Activated CD4-positive, alpha-beta memory T cell treated with anti-CD3 and anti-CD28 coated beads for 36 hours (primary cell): ENCODE measurements at regions not wholly inside any gene's neighbourhood (a gene's known extent, or its start where the extent isn't known, plus 50 kb on each side); places are given as distances from the start of the nearest gene placed in this dataset.

Experiments
- CTCF ChIA-PET: fragments of 350-600 bp; sonication (Branson Sonifier 250); formaldehyde crosslinking; loops from one replicate; lab custom pipeline; 2021; ENCODE audit warnings: antibody characterized with exemption, inconsistent platforms; lab: Charles Lee
- POLR2A ChIA-PET: fragments of 350-600 bp; sonication (Branson Sonifier 250); formaldehyde crosslinking; loops from one replicate; lab custom pipeline; 2021; ENCODE audit warnings: antibody characterized with exemption; lab: Charles Lee
- DNase-seq: peaks from one replicate; pipeline ENCODE4 v3.0.0-alpha.2; 2020
- H3K27ac Mint-ChIP-seq: one replicate; pipeline ENCODE4 v1.8.0; 2021; ENCODE audit warnings: mixed read lengths
- H3K27me3 Mint-ChIP-seq: one replicate; pipeline ENCODE4 v1.8.0; 2021; ENCODE audit warnings: mixed read lengths
- H3K36me3 Mint-ChIP-seq: one replicate; pipeline ENCODE4 v1.8.0; 2021; ENCODE audit warnings: mixed read lengths
- H3K4me1 Mint-ChIP-seq: one replicate; pipeline ENCODE4 v1.8.0; 2021; ENCODE audit warnings: low read depth, mixed read lengths
- H3K4me3 Mint-ChIP-seq: one replicate; pipeline ENCODE4 v1.8.0; 2021; ENCODE audit warnings: mild to moderate bottlenecking, mixed read lengths
- H3K9me3 Mint-ChIP-seq: one replicate; pipeline ENCODE4 v1.8.0; 2021; ENCODE audit warnings: mixed read lengths
- intact Hi-C: fragments of 100-400 bp; cut with micrococcal nuclease; formaldehyde crosslinking; loops from one replicate; pipeline ENCODE4 v1.15.1; 2023

DNA sequence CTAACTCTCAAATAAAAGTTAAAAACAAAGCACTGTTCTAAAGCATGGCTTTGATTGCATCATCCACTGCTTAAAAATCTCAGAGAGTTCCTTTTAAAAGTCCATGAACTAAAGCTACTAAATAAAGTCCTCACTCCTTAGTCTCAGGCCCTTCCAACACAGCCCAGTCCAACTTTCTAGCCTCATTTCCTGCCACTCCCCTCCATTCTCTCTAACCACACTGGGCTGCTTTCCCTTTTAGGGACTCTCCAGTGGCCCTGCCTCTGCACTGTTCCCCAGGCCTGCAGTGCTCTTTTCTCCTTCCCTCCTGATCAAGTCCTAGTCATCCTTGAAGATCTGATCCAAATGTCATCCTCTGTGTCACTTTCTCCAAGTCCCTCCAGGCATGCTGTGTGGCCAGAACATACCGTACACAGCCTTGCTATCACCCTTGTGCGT, 56.9 kb upstream of the PPP1R3C start:
- DNase-seq = no peak
- Mint-ChIP-seq H3K27me3 (peaks cover 7% of the 10 kb centered on the region), H3K4me3 (no peak overlapping the region), H3K9me3 (no peaks in the 10 kb centered on the region), H3K27ac (no peak overlapping the region), H3K36me3 (no peaks in the 10 kb centered on the region), H3K4me1 (no peaks in the 10 kb centered on the region)
- intact Hi-C loops = no loop called here
- ChIA-PET POLR2A (no interaction called here), CTCF (no interaction called here)

DNA sequence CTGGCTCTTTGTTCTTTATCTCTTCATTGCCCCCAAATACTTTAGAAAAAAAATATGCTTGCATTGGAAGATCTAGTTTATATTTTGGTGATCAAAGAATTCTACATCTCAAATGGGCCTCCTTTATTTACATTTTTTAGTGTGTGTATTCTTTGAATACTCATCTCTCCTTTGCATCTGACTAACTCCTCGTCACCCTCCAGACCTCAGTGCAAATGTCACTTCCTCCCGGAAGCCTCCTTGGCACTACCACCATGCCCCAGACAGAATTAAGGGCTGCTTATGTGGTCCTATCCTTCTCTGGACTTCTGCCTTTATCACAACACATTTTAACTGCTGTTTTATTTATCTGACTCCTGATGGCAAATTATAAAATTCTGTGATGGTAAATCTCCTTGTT, 52.0 kb upstream of the PPP1R3C start:
- H3K4me1 Mint-ChIP-seq = peaks cover 5% of the 10 kb centered on the region
- no peak overlapping the region for H3K27ac Mint-ChIP-seq
- DNase-seq = no peak
- no peaks in the 10 kb centered on the region for H3K9me3 Mint-ChIP-seq
- no peak overlapping the region for H3K4me3 Mint-ChIP-seq
- H3K27me3 Mint-ChIP-seq = no peaks in the 10 kb centered on the region
- CTCF ChIA-PET = no interaction called here
- no peaks in the 10 kb centered on the region for H3K36me3 Mint-ChIP-seq
- POLR2A ChIA-PET = no interaction called here
- intact Hi-C loops = no loop called here

DNA sequence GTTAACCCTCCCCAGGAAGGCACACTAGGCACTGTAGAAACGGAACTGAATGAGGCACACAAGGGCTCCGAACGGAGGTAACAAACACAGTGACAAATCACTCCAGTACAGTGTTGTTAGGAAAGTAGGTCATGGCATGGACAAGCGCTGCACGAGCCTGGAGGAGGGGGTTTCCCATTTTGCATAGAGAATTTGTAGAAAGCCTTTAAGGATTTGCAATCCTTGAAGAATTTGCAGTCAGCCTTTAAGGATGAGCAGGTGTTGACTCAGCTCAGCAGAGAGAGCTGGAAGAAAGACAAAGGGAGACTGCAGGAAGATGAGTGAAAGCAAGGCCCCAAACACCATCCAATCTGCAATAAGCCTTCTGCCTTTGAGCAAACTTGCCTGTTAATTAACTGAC, 51.1 kb upstream of the PPP1R3C start:
- POLR2A ChIA-PET = no interaction called here
- no peaks in the 10 kb centered on the region for H3K9me3 Mint-ChIP-seq
- H3K4me1 Mint-ChIP-seq = peaks cover 5% of the 10 kb centered on the region
- no peaks in the 10 kb centered on the region for H3K27me3 Mint-ChIP-seq
- DNase-seq = no peak
- intact Hi-C loops = no loop called here
- no peak overlapping the region for H3K4me3 Mint-ChIP-seq
- no peak overlapping the region for H3K27ac Mint-ChIP-seq
- CTCF ChIA-PET = no interaction called here
- H3K36me3 Mint-ChIP-seq = no peaks in the 10 kb centered on the region

DNA sequence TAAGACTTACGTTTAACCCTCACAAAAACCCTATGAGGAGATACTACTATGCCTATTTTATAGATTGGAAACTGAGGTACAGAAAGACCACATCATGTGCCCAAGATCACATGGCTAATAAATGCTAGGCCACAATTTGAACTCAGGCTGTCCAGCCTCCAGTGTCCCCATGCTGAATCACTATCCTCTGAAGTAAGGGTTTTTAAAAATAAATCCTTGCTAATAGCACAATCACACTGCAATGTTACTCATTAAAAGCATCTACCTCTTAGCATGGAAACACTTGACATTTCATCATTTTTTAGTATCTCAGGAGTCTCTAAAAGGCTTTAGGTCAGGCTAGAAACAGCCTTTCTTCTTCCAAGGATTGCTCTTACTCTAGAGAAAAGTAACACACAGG, 50.0 kb upstream of the PPP1R3C start:
- peaks cover 5% of the 10 kb centered on the region for H3K4me1 Mint-ChIP-seq
- ChIA-PET CTCF (no interaction called here), POLR2A (no interaction called here)
- no peak for DNase-seq
- no peak overlapping the region for H3K4me3 Mint-ChIP-seq
- H3K9me3 Mint-ChIP-seq = no peaks in the 10 kb centered on the region
- no peaks in the 10 kb centered on the region for H3K36me3 Mint-ChIP-seq
- H3K27me3 Mint-ChIP-seq = no peaks in the 10 kb centered on the region
- intact Hi-C loops = no loop called here
- H3K27ac Mint-ChIP-seq = no peak overlapping the region
